Endothelial cell of umbilical vein (primary cell): ENCODE measurements at regions not wholly inside any gene's neighbourhood (a gene's known extent, or its start where the extent isn't known, plus 50 kb on each side); places are given as distances from the start of the nearest gene placed in this dataset.

Source experiments
- EZH2 ChIP-seq: IDR thresholded peaks from 2 replicates; pipeline ENCODE4 v1.6.1; 2012; ENCODE audit warnings: borderline replicate concordance, low read depth, mild to moderate bottlenecking, moderate library complexity, low read length, inconsistent platforms; ENCODE audit not compliant: severe bottlenecking
- FOS ChIP-seq: IDR thresholded peaks from 2 replicates; pipeline ENCODE4 v1.6.1; 2011; ENCODE audit warnings: mild to moderate bottlenecking, low read length, moderate library complexity, borderline replicate concordance; ENCODE audit not compliant: insufficient read depth
- GATA2 ChIP-seq: IDR thresholded peaks from 2 replicates; pipeline ENCODE4 v1.7.0; 2011; ENCODE audit warnings: low read depth, mild to moderate bottlenecking, moderate library complexity, mixed read lengths, low read length; ENCODE audit not compliant: insufficient read length, insufficient read depth
- JUN ChIP-seq: IDR thresholded peaks from 2 replicates; pipeline ENCODE4 v1.6.1; 2011; ENCODE audit warnings: borderline replicate concordance, low read depth; ENCODE audit not compliant: insufficient read length, insufficient read depth
- MYC ChIP-seq: IDR thresholded peaks from one replicate; pipeline ENCODE4 v1.6.1; 2011; ENCODE audit warnings: mild to moderate bottlenecking, low read depth, low read length
- POLR2A ChIP-seq: IDR thresholded peaks from 2 replicates; pipeline ENCODE4 v1.6.1; 2012; ENCODE audit warnings: low read depth, mild to moderate bottlenecking, control low read depth, low read length
- POLR2AphosphoS5 ChIP-seq: IDR thresholded peaks from 2 replicates; pipeline ENCODE4 v1.6.1; 2012; ENCODE audit warnings: low read depth, mild to moderate bottlenecking, control low read depth, low read length, moderate library complexity; ENCODE audit not compliant: insufficient read depth
- TF ChIP-seq, protein P1 (sequence below), 2 donors: IDR thresholded peaks; 1 replicate in 1 of 2; 2 replicates in 1 of 2; pipeline ENCODE4 v1.5.1; 2011; ENCODE audit warnings: low read length in 2 of 2, mild to moderate bottlenecking in 2 of 2, moderate library complexity in 2 of 2, control low read depth in 1 of 2, inconsistent platforms in 1 of 2, low read depth in 1 of 2; ENCODE audit not compliant: insufficient read depth in 1 of 2; ENCODE audit errors: extremely low read depth in 1 of 2
- TF ChIP-seq, protein P2 (sequence below): IDR thresholded peaks from 2 replicates; pipeline ENCODE4 v1.6.1; 2011; ENCODE audit not compliant: insufficient read depth, insufficient read length

DNA sequence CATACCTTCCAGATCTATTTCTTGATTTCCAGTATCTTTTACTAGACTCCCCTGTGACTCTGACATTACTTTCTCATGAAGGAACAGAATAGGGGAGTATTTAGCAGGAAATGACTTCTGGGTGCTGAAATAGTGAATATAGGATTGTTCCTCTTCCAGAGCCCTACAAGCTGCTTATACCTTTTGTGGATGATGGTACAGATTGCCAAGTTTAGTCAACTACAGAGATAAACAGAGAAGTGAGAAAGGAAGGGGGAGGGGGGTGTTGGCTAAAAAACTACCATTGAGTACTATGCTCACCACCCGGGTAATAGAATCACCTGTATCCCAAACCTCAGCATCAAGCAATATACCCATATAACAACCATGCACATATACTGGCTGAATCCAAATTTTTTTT lies 298.3 kb upstream of the GPR149 start:
- TF ChIP-seq JUN = no peak
- no peak for TF ChIP-seq POLR2AphosphoS5
- TF ChIP-seq, protein P1, sequence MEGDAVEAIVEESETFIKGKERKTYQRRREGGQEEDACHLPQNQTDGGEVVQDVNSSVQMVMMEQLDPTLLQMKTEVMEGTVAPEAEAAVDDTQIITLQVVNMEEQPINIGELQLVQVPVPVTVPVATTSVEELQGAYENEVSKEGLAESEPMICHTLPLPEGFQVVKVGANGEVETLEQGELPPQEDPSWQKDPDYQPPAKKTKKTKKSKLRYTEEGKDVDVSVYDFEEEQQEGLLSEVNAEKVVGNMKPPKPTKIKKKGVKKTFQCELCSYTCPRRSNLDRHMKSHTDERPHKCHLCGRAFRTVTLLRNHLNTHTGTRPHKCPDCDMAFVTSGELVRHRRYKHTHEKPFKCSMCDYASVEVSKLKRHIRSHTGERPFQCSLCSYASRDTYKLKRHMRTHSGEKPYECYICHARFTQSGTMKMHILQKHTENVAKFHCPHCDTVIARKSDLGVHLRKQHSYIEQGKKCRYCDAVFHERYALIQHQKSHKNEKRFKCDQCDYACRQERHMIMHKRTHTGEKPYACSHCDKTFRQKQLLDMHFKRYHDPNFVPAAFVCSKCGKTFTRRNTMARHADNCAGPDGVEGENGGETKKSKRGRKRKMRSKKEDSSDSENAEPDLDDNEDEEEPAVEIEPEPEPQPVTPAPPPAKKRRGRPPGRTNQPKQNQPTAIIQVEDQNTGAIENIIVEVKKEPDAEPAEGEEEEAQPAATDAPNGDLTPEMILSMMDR (IDR thresholded peaks at IDR 0.05; ENCODE audit: extremely low read depth in 1 of 2, insufficient read depth in 1 of 2, low read depth in 1 of 2, low read length in 2 of 2) = no peak
- no peak for TF ChIP-seq EZH2
- no peak for TF ChIP-seq POLR2A
- no peak for TF ChIP-seq FOS
- TF ChIP-seq, protein P2, sequence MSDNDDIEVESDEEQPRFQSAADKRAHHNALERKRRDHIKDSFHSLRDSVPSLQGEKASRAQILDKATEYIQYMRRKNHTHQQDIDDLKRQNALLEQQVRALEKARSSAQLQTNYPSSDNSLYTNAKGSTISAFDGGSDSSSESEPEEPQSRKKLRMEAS = no peak
- TF ChIP-seq MYC = no peak
- TF ChIP-seq GATA2 = no peak
